K562 (cell line): ENCODE measurements at regions not wholly inside any gene's neighbourhood (a gene's known extent, or its start where the extent isn't known, plus 50 kb on each side); places are given as distances from the start of the nearest gene placed in this dataset.

Experiments used
- ATAC-seq: fragments of 200-7000 bp; cut with Tn5 transposase; 3 replicates; pipeline ENCODE4 v1.9.1; 2020; ENCODE audit warnings: moderate library complexity
- BruUV-seq: library from RNA; stranded (reverse); fragments of 400-500 nt; replicated peaks from 2 replicates; lab custom pipeline; 2021; lab: Mats Ljungman, UMichigan
- CTCF ChIA-PET: fragments of 300-600 bp; formaldehyde crosslinking; extraction: SDS; loops from one replicate; lab custom pipeline; 2021; ENCODE audit warnings: low intra/inter-chr PET ratio; lab: Yijun Ruan, JAX
- POLR2A ChIA-PET: fragments of 300-600, 350-650 bp; sonication (Branson Sonifier 250); formaldehyde crosslinking; extraction: SDS; loops from one replicate; lab custom pipeline; 2021; ENCODE audit warnings: antibody characterized with exemption, inconsistent platforms; lab: Yijun Ruan, JAX
- DNase-seq, 4 experiments: peaks; one replicate each; pipeline versions ENCODE4 v3.0.0 to v3.0.0-alpha.2; 2011 to 2018; ENCODE audit warnings: low spot score in 3 of 4, mixed read lengths in 3 of 4; ENCODE audit errors: extremely low read depth in 1 of 4
- FAIRE-seq: peaks from 2 replicates; lab custom pipeline; 2011; peaks lifted over from hg19 to GRCh38; lab: Jason Lieb, UNC
- H2AFZ ChIP-seq: 2 replicates; pipeline ENCODE4 v1.6.0; 2011; ENCODE audit warnings: low read depth, low read length, control low read depth, inconsistent platforms
- H3K27ac ChIP-seq: fragments of 200-600 bp; 3 replicates; pipeline ENCODE4 v1.8.0; 2011; ENCODE audit warnings: low read depth, mild to moderate bottlenecking, control low read depth, inconsistent platforms, low read length, moderate library complexity, mixed read lengths; ENCODE audit errors: extremely low read depth
- H3K27me3 ChIP-seq, 2 experiments: fragments of 300-600 bp in 1 of 2; 2 replicates in 1 of 2; 3 replicates in 1 of 2; pipeline versions ENCODE4 v1.6.0 to v1.8.0; 2011; ENCODE audit warnings: inconsistent platforms in 2 of 2, low read length in 2 of 2, mild to moderate bottlenecking in 1 of 2, mixed read lengths in 1 of 2, moderate library complexity in 1 of 2; ENCODE audit not compliant: control insufficient read depth in 2 of 2, insufficient read depth in 2 of 2
- H3K36me3 ChIP-seq: fragments of 300-600 bp; 3 replicates; pipeline ENCODE4 v1.8.0; 2011; ENCODE audit warnings: mild to moderate bottlenecking, low read length, inconsistent platforms; ENCODE audit not compliant: control insufficient read depth, insufficient read depth
- H3K4me1 ChIP-seq, 2 experiments: fragments of 200-600 bp in 1 of 2; replicated peaks in 1 of 2; 2 replicates in 1 of 2; 3 replicates in 1 of 2; pipeline versions ENCODE4 v1.5.1 to v1.8.0; 2011; ENCODE audit warnings: inconsistent platforms in 2 of 2, low read length in 2 of 2, mild to moderate bottlenecking in 1 of 2, mixed read lengths in 1 of 2, moderate library complexity in 1 of 2; ENCODE audit not compliant: control insufficient read depth in 2 of 2, insufficient read depth in 2 of 2
- H3K4me2 ChIP-seq: 2 replicates; pipeline ENCODE4 v1.6.1; 2011; ENCODE audit warnings: low read length, control low read depth, inconsistent platforms, mixed read lengths; ENCODE audit not compliant: insufficient read depth
- H3K4me3 ChIP-seq: fragments of 200-600 bp; sonication (generic), shearing (Covaris generic); 2 replicates; pipeline ENCODE4 v1.5.1; 2016; ENCODE audit warnings: control low read depth, inconsistent platforms
- H3K79me2 ChIP-seq: fragments of 200-600 bp; 3 replicates; pipeline ENCODE4 v1.8.0; 2011; ENCODE audit warnings: low read length, inconsistent platforms; ENCODE audit not compliant: control insufficient read depth, insufficient read depth
- H3K9ac ChIP-seq, 2 experiments: 2 replicates each; pipeline versions ENCODE4 v1.6.0 to v1.6.1; 2011; ENCODE audit warnings: low read depth in 2 of 2, low read length in 2 of 2, control low read depth in 1 of 2, inconsistent platforms in 1 of 2, mild to moderate bottlenecking in 1 of 2, mixed read lengths in 1 of 2; ENCODE audit not compliant: insufficient read depth in 1 of 2
- H3K9me1 ChIP-seq: one replicate; pipeline ENCODE4 v1.6.0; 2011; ENCODE audit warnings: inconsistent platforms, mild to moderate bottlenecking, low read length, moderate library complexity; ENCODE audit not compliant: control insufficient read depth, insufficient read depth
- H3K9me3 ChIP-seq: replicated peaks from 2 replicates; pipeline ENCODE4 v1.5.1; 2011; ENCODE audit warnings: low read depth, low read length, inconsistent platforms; ENCODE audit not compliant: control insufficient read depth, insufficient read depth
- H4K20me1 ChIP-seq: replicated peaks from 2 replicates; pipeline ENCODE4 v1.6.1; 2011; ENCODE audit warnings: low read length, inconsistent platforms, mixed read lengths; ENCODE audit not compliant: control insufficient read depth, insufficient read depth
- ARHGAP35 ChIP-seq: fragments of 450-650 bp; IDR thresholded peaks from 2 replicates; pipeline ENCODE4 v1.6.1; 2018; ENCODE audit not compliant: partially characterized antibody
- BRD4 ChIP-seq: fragments of 200-600 bp; sonication (generic); IDR thresholded peaks from 2 replicates; pipeline ENCODE4 v1.6.1; 2017; ENCODE audit warnings: inconsistent platforms
- CBX3 ChIP-seq, 2 experiments: IDR thresholded peaks; 1 replicate in 1 of 2; 2 replicates in 1 of 2; pipeline ENCODE4 v1.6.1; 2012; ENCODE audit warnings: inconsistent platforms in 2 of 2, low read length in 2 of 2, borderline replicate concordance in 1 of 2, control low read depth in 1 of 2
- EHMT2 ChIP-seq: fragments of 450-650 bp; IDR thresholded peaks from 2 replicates; pipeline ENCODE4 v1.6.1; 2018; ENCODE audit warnings: antibody characterized with exemption
- HDGF ChIP-seq: fragments of 450-650 bp; IDR thresholded peaks from 2 replicates; pipeline ENCODE4 v1.6.1; 2016
- RBM14 ChIP-seq: fragments of 200-400 bp; formaldehyde crosslinking; IDR thresholded peaks from 2 replicates; pipeline ENCODE4 v1.6.1; 2018; ENCODE audit warnings: low read depth, mild to moderate bottlenecking, low read length, moderate library complexity, borderline replicate concordance; ENCODE audit not compliant: insufficient read depth
- SMARCB1 ChIP-seq: IDR thresholded peaks from 2 replicates; pipeline ENCODE4 v1.6.1; 2011; ENCODE audit warnings: improper control_type of control experiment, low read depth; ENCODE audit not compliant: insufficient read length
- SOX6 ChIP-seq: fragments of 450-650 bp; IDR thresholded peaks from 2 replicates; pipeline ENCODE4 v1.6.1; 2014; ENCODE audit warnings: mild to moderate bottlenecking
- STAT5B ChIP-seq: fragments of 250-450 bp; sonication (Bioruptor Pico); IDR thresholded peaks from 2 replicates; pipeline ENCODE4 v1.8.0; 2021; ENCODE audit warnings: mild to moderate bottlenecking, inconsistent platforms
- TSC22D4 ChIP-seq: fragments of 450-650 bp; IDR thresholded peaks from 2 replicates; pipeline ENCODE4 v1.6.1; 2016; ENCODE audit warnings: missing genetic modification characterization, missing biosample characterization, control low read depth
- ZNF507 ChIP-seq: conservative IDR thresholded peaks from 2 replicates; pipeline ENCODE4 v1.6.1; 2017; ENCODE audit warnings: missing genetic modification characterization, missing compliant biosample characterization
- ZSCAN29 ChIP-seq: fragments of 450-650 bp; IDR thresholded peaks from 2 replicates; pipeline ENCODE4 v1.6.1; 2017
- WGBS: fragments of 100-300 bp; shearing (Covaris generic); methylation state at CpG from one replicate; pipeline ENCODE4 v1.1.6; 2016; ENCODE audit warnings: low coverage, mixed read lengths; ENCODE audit not compliant: insufficient coverage; ENCODE audit errors: missing lambda C conversion rate; 5-methylcytosine and 5-hydroxymethylcytosine counted together
- in situ Hi-C: fragments of 300-500 bp; cut with MboI; formaldehyde crosslinking; loops from 4 replicates; pipeline ENCODE4 v1.15.0; 2018; ENCODE audit warnings: inconsistent platforms, mixed read lengths
- intact Hi-C: fragments of 100-400 bp; cut with micrococcal nuclease; formaldehyde crosslinking; loops from 2 replicates; pipeline ENCODE4 v1.14.2; 2022
- TF ChIP-seq, protein P1 (sequence below): fragments of 450-650 bp; IDR thresholded peaks from 2 replicates; pipeline ENCODE4 v1.6.1; 2016; ENCODE audit warnings: borderline replicate concordance
- TF ChIP-seq, protein P2 (sequence below): fragments of 450-650 bp; IDR thresholded peaks from 2 replicates; pipeline ENCODE4 v1.6.1; 2018; ENCODE audit not compliant: partially characterized antibody

GRCh38 chr13:76286178-76286577 lies 600.0 kb downstream of the KCTD12 start:
- POLR2A ChIA-PET, result no interaction called here
- TF ChIP-seq HDGF (no peak), CBX3 (IDR thresholded peaks at IDR 0.05; ENCODE audit: borderline replicate concordance in 1 of 2, low read length in 2 of 2) (no peak)

DNA sequence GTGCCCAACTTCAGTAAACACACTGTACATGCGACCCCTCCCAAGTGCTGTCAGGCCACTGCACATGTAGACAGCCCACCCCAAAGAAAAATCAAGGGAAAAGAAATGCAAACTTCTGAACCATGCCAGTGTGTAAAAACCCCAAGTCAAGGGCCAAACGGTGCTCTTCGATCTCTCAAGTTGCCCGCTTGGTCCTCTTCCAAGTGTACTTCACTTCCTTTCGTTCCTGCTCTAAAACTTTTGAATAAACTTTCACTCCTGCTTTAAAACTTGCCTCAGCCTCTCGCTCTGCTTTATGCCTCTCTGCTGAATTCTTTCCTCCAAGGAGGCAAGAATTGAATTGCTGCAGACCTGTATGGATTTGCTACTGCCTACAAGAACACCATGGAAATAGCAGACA lies 600.7 kb downstream of the KCTD12 start:
- no peaks in the 10 kb centered on the region for H3K9me1 ChIP-seq
- ChIA-PET CTCF (no interaction called here), POLR2A (no interaction called here)
- no peaks in the 10 kb centered on the region for H3K9me3 ChIP-seq
- no peak overlapping the region for H3K4me3 ChIP-seq
- no peaks in the 10 kb centered on the region for H4K20me1 ChIP-seq
- in situ Hi-C loops (no loop called here), intact Hi-C loops (no loop called here)
- WGBS, result 0% methylated on average over 2 of the region's 6 CpGs
- DNase-seq, result no peak
- H3K4me2 ChIP-seq, result no peak overlapping the region
- H3K36me3 ChIP-seq, result no peaks in the 10 kb centered on the region
- no peak for ATAC-seq
- no TSS peak for BruUV-seq
- no peak overlapping the region for H2AFZ ChIP-seq
- H3K9ac ChIP-seq, result no peak overlapping the region
- no peaks in the 10 kb centered on the region for H3K4me1 ChIP-seq
- no peaks in the 10 kb centered on the region for H3K27me3 ChIP-seq
- H3K27ac ChIP-seq, result no peak overlapping the region
- FAIRE-seq, result no peak
- H3K79me2 ChIP-seq, result no peaks in the 10 kb centered on the region
- TF ChIP-seq ZNF507 (tag), result no peak
- TF ChIP-seq, protein P1, sequence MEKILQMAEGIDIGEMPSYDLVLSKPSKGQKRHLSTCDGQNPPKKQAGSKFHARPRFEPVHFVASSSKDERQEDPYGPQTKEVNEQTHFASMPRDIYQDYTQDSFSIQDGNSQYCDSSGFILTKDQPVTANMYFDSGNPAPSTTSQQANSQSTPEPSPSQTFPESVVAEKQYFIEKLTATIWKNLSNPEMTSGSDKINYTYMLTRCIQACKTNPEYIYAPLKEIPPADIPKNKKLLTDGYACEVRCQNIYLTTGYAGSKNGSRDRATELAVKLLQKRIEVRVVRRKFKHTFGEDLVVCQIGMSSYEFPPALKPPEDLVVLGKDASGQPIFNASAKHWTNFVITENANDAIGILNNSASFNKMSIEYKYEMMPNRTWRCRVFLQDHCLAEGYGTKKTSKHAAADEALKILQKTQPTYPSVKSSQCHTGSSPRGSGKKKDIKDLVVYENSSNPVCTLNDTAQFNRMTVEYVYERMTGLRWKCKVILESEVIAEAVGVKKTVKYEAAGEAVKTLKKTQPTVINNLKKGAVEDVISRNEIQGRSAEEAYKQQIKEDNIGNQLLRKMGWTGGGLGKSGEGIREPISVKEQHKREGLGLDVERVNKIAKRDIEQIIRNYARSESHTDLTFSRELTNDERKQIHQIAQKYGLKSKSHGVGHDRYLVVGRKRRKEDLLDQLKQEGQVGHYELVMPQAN, result no peak
- no peak for TF ChIP-seq BRD4
- TF ChIP-seq SMARCB1, result no peak
- no peak for TF ChIP-seq RBM14
- TF ChIP-seq EHMT2, result no peak
- no peak for TF ChIP-seq ARHGAP35
- TF ChIP-seq, protein P2, sequence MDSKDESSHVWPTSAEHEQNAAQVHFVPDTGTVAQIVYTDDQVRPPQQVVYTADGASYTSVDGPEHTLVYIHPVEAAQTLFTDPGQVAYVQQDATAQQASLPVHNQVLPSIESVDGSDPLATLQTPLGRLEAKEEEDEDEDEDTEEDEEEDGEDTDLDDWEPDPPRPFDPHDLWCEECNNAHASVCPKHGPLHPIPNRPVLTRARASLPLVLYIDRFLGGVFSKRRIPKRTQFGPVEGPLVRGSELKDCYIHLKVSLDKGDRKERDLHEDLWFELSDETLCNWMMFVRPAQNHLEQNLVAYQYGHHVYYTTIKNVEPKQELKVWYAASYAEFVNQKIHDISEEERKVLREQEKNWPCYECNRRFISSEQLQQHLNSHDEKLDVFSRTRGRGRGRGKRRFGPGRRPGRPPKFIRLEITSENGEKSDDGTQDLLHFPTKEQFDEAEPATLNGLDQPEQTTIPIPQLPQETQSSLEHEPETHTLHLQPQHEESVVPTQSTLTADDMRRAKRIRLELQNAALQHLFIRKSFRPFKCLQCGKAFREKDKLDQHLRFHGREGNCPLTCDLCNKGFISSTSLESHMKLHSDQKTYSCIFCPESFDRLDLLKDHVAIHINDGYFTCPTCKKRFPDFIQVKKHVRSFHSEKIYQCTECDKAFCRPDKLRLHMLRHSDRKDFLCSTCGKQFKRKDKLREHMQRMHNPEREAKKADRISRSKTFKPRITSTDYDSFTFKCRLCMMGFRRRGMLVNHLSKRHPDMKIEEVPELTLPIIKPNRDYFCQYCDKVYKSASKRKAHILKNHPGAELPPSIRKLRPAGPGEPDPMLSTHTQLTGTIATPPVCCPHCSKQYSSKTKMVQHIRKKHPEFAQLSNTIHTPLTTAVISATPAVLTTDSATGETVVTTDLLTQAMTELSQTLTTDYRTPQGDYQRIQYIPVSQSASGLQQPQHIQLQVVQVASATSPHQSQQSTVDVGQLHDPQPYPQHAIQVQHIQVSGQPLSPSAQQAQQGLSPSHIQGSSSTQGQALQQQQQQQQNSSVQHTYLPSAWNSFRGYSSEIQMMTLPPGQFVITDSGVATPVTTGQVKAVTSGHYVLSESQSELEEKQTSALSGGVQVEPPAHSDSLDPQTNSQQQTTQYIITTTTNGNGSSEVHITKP, result no peak
- TF ChIP-seq ZSCAN29, result no peak
- TF ChIP-seq SOX6, result no peak
- no peak for TF ChIP-seq STAT5B (CRISPR knock-in tag)
- TF ChIP-seq TSC22D4, result no peak

More at GRCh38 chr13:76286178-76286577, 600.0 kb downstream of the KCTD12 start:
- no peak overlapping the region for H3K9ac ChIP-seq
- H3K9me3 ChIP-seq, result no peaks in the 10 kb centered on the region
- DNase-seq, result no peak
- BruUV-seq, result no TSS peak
- no peaks in the 10 kb centered on the region for H3K79me2 ChIP-seq
- no peak overlapping the region for H3K4me3 ChIP-seq
- 0% methylated on average over 4 of the region's 4 CpGs for WGBS
- no peak for ATAC-seq
- H3K27ac ChIP-seq, result no peak overlapping the region
- intact Hi-C loops (no loop called here), in situ Hi-C loops (no loop called here)
- H3K4me1 ChIP-seq, result no peaks in the 10 kb centered on the region
- no peaks in the 10 kb centered on the region for H3K9me1 ChIP-seq
- H4K20me1 ChIP-seq, result no peaks in the 10 kb centered on the region
- no peak for FAIRE-seq
- H2AFZ ChIP-seq, result no peak overlapping the region
- H3K36me3 ChIP-seq, result no peaks in the 10 kb centered on the region
- no peak overlapping the region for H3K4me2 ChIP-seq
- H3K27me3 ChIP-seq, result no peaks in the 10 kb centered on the region
- CTCF ChIA-PET, result no interaction called here
